NCI-H345 treated with DMSO at 0.1 percent for 48 hours (cell line): ENCODE measurements at regions not wholly inside any gene's neighbourhood (a gene's known extent, or its start where the extent isn't known, plus 50 kb on each side); places are given as distances from the start of the nearest gene placed in this dataset.
"Not testable (repeated sequence)": the region's sequence is repeated elsewhere in the genome, so short reads cannot be mapped to it uniquely, and the experiment has no call there.

Experiments
- DNase-seq: peaks from one replicate; lab custom pipeline; 2025; ENCODE audit not compliant: unreplicated experiment; lab: John Stamatoyannopoulos, UW

GRCh38 chr9:31320494-31320893 lies 1063.9 kb upstream of the ACO1 start:
- no peak for DNase-seq

- DNase-seq: no peak
These were observed 1063.2 kb upstream of the ACO1 start for GRCh38 chr9:31321256-31321655.

GRCh38 chr9:31321686-31322085 lies 1062.8 kb upstream of the ACO1 start:
- DNase-seq: no peak

GRCh38 chr9:31323726-31324444 lies 1060.6 kb upstream of the ACO1 start:
- DNase-seq: no peak

- no peak for DNase-seq
These were observed 1058.7 kb upstream of the ACO1 start for GRCh38 chr9:31325778-31326177.

GRCh38 chr9:31326883-31327282 lies 1057.6 kb upstream of the ACO1 start:
- not testable (repeated sequence) for DNase-seq

- DNase-seq: no peak
These were observed 1049.5 kb upstream of the ACO1 start for GRCh38 chr9:31334837-31335528.

GRCh38 chr9:31335529-31336234 lies 1048.8 kb upstream of the ACO1 start:
- DNase-seq: no peak

GRCh38 chr9:31336386-31336785 lies 1048.1 kb upstream of the ACO1 start:
- no peak for DNase-seq

- no peak for DNase-seq
These were observed 1047.6 kb upstream of the ACO1 start for GRCh38 chr9:31336841-31337240.

- DNase-seq: no peak
These were observed 1037.3 kb upstream of the ACO1 start for GRCh38 chr9:31347082-31347617.

GRCh38 chr9:31355159-31355882 lies 1029.1 kb upstream of the ACO1 start:
- DNase-seq: no peak

GRCh38 chr9:31355965-31356364 lies 1028.5 kb upstream of the ACO1 start:
- DNase-seq: no peak

GRCh38 chr9:31359071-31359470 lies 1025.4 kb upstream of the ACO1 start:
- no peak for DNase-seq

- no peak for DNase-seq
These were observed 1020.3 kb upstream of the ACO1 start for GRCh38 chr9:31364171-31364570.

GRCh38 chr9:31372799-31373587 lies 1011.5 kb upstream of the ACO1 start:
- no peak for DNase-seq

GRCh38 chr9:31377358-31377757 lies 1007.1 kb upstream of the ACO1 start:
- no peak for DNase-seq

GRCh38 chr9:31388660-31389059 lies 995.8 kb upstream of the ACO1 start:
- no peak for DNase-seq

- no peak for DNase-seq
These were observed 995.4 kb upstream of the ACO1 start for GRCh38 chr9:31389075-31389474.

GRCh38 chr9:31390403-31391025 lies 993.9 kb upstream of the ACO1 start:
- DNase-seq: peak; percentile 19
